GM21825 (cell line): ENCODE measurements at regions not wholly inside any gene's neighbourhood (a gene's known extent, or its start where the extent isn't known, plus 50 kb on each side); places are given as distances from the start of the nearest gene placed in this dataset.

Experiments used
- ATAC-seq: cut with Tn5 transposase; IDR thresholded peaks from one replicate; pipeline ENCODE4 v1.9.1; 2021; ENCODE audit warnings: mild to moderate bottlenecking, moderate library complexity; ENCODE audit not compliant: unreplicated experiment

DNA sequence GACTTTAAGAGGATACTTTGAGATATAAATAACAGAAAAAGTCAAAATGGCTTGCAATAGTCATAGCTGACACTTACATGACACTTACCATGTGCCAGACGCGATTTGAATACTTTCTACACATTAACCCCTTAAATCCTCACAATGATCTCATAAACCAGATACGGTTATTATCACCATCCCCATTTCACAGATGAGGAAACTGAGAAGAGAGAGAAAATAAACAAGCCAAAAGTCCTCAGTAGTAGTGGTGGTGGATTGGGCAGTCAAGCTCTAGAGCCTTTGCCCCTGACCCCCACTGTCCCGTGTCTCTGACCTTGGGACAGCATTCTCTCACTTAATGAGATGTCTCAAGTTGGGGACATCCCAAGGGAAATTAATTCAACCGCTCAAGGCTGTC, 105.2 kb upstream of the TAF1B start:
- no peak for ATAC-seq

GRCh38 chr2:9738535-9739496, 104.5 kb upstream of the TAF1B start:
- no peak for ATAC-seq

GRCh38 chr2:9739531-9739964, 103.7 kb upstream of the TAF1B start:
- ATAC-seq: no peak

GRCh38 chr2:9740382-9741073, 102.7 kb upstream of the TAF1B start:
- ATAC-seq: no peak

DNA sequence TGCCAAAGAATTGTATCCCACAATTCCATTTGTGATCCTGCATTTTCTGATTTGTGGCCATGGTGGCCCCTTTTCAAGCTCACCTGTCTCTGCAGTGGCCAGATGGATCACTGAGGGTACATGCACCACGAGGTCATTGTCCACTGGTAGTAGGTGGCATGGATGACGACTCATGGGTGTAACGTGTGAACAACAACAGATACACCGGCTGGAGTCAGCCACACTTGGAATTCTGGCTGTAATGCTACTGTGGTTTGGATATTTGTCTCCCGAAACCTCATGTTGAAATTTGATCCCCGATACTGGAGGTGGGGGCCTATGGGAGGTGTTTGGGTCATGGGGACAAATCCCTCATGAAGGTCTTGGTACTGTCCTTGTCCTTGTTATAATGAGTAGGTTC, 102.2 kb upstream of the TAF1B start:
- no peak for ATAC-seq

- ATAC-seq: no peak
These were observed 100.7 kb upstream of the TAF1B start for GRCh38 chr2:9742601-9743000.

- no peak for ATAC-seq
These were observed 98.8 kb upstream of the TAF1B start for GRCh38 chr2:9744256-9745004.

GRCh38 chr2:9745153-9745899, 97.9 kb upstream of the TAF1B start:
- ATAC-seq: no peak

DNA sequence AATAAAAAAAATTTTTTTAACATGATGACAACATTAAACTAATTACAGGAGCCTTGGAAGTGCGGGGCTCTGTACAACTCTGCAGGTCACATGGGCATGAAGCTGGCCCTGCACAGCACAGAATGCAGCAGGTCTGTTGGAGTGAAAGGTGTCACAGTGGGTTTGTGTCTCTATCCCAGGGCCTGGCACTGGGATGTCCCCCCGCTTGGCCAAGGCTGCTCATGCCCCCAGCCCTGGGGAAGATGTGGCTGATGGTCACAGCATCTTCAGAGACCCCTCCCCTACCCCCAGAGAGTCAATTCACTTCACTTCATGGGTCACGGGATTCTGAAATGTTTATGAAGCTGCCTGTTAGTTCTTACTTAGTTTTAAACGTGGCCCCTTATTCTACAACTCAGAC, 95.9 kb upstream of the TAF1B start:
- ATAC-seq: no peak

DNA sequence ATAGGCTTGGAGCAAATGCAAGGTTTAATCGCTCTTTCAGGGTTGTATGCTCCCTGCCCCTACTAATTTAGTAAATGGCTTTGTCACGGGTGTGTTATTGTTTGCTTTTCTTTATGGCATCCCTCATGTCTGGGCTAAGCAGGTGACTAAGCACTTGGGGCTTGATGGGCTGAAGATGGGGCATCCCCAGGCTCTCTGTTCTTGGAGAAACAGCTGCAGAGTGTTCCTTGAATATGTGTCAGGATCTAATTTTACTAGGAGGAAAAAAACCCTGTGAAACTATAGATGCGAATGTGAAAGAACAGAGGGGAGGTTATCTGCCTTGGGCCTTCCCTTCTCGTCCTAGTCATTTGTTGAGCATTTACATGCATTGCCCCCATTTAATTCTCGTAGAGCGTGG, 94.7 kb upstream of the TAF1B start:
- peak; percentile 30 for ATAC-seq

DNA sequence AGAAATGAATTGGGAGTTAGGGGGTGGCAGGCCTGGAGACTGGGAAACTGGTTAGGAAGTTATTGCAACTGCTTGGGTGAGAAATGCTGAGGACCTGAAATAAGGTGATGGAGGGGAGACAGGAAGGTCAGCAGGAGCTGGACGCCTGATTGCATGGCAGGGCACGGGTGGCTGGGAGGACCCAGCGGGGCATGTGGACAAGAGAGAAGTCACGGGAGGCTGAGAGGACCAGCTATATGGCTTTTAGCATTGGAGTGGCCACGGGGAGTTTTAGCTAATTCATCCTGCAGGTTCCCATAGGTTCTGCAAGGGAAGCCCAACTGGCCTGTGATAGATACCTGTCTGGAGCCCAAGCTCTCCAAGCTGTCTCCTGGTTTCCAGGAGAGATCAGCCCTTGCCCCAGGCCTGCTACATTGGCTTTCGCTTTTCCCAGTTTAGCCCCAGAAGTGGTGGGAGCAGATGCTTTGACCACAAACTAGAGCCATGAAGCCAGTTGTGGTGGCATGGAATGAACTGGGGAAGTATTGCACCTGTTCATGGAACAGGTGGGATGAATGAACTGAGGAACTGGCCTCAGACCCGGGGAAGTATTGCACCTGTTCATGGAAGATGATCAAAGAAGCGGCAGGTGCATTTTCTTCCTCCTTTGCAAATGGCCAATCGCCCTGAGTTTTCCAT, 93.6 kb upstream of the TAF1B start:
- ATAC-seq: no peak

GRCh38 chr2:9750224-9751215, 92.8 kb upstream of the TAF1B start:
- no peak for ATAC-seq

- no peak for ATAC-seq
These were observed 91.4 kb upstream of the TAF1B start for GRCh38 chr2:9751831-9752230.

DNA sequence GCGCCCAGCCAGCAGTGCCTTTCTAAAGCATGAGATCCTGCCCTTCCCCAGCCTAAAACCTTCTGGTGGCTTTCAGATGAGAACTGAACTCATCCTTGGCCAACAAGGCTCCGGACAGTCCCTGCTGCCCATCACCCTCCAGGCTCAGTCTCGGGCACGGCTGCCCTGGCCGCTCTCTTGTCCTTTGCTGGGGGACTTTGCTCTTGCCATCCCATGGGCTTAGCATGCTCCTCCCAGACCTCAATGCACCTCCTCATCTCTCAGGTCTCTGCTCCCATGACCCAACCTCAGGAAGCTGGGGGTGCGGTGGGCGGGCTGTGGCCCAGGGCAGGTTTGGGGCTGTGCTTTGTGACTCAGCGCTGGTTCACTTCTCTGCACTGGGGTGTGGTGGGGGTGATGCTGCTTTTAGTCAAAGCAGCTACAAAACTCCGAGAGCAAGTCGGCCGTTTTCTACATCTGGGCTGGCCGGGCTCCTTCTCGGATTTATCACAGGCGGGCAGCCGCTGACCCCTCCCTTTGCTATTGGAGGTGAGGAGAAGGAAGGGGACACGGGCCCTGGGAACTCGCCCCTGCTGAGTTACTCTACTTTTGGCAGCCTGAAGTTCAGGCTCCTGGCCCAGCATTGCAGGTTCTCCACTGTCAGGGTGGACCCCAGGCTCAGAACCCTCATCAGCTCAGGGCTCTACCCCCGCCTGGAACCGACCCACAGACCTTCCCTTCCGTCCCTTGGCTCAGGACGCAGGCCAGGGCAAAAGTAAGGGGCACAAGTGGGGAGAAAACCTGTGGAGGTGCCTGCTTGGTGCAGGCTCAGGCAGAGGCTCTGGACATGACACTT, 90.6 kb upstream of the TAF1B start:
- no peak for ATAC-seq

GRCh38 chr2:9753276-9753600, 90.0 kb upstream of the TAF1B start:
- peak; percentile 62 for ATAC-seq

DNA sequence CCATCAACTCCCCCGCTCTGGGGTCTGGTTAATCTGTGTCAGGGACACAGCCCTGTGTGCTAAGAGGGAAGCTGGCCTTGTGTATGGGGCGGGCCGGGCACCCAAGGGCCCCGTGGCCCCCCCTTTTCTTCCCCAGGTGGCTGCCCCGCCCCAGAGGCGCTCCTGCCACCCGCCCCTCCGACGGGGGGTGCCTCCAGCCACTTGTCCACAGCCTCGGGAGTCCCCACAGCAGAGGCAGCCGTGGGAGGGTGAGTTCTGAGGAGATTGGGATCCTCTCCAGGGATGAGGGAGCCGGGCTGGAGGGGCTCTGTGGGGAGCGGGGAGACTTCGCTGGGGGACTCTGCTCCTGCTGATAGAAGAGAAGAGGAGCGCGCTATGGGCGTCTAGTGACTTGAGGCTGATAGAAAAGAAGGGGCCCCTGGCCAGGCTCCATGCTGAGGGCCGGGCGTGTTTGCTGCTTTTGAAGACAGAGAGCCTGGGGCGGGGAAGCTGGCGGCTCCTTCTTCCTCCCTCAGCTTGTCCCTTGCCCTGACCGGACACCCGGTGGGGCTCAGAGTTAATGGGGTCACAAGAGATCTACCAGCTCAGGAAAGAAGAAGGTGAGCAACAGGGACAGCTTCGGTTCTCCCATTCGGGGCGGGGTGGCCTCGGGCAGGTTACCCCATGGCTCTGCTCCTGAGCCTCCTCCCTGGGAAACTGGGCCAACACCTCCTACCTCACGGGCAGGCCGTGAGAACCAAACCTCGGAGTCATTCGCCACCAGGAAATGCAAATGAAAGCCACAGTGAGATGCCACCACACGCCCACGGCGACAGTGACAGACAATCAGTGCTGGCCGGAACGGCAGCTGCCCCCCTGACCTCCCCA, 89.4 kb upstream of the TAF1B start:
- no peak for ATAC-seq

DNA sequence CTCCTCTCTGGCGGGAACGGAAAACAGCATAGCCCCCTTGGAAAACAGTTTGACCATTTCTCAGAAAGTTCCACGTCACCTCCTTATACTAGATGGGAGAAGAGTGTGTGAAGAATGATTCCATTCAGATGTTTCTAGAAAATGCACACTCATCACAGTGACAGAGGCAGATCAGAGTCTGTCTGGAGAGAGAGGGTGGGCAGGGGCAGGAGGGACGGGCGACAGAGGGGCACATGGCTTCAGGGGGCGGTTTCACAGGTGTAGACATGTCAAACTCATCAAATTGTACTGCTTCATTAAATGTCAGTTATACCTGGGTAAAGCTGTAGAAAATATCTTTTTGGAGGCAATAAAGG, 88.8 kb upstream of the TAF1B start:
- no peak for ATAC-seq
